Motor neuron (in vitro differentiated cells): ENCODE measurements at regions not wholly inside any gene's neighbourhood (a gene's known extent, or its start where the extent isn't known, plus 50 kb on each side); places are given as distances from the start of the nearest gene placed in this dataset.

Experiments
- ATAC-seq, 8 experiments: fragments of 200-7000 bp; cut with Tn5 transposase; replicated peaks in 6 of 8; 2 replicates each; pipeline ENCODE4 v1.8.0; 2021; ENCODE audit warnings: mild to moderate bottlenecking in 8 of 8, moderate library complexity in 8 of 8
- H3K27ac ChIP-seq, 2 donors: fragments of 250-450 bp; sonication (Bioruptor Pico); 2 replicates each; pipeline ENCODE4 v1.9.0; 2021; ENCODE audit warnings: antibody characterized with exemption in 2 of 2, mild to moderate bottlenecking in 2 of 2, moderate library complexity in 1 of 2
- H3K4me1 ChIP-seq, 2 donors: fragments of 250-450 bp; sonication (Bioruptor Pico); replicated peaks in 1 of 2; 2 replicates each; pipeline ENCODE4 v1.6.1; 2021; ENCODE audit warnings: antibody characterized with exemption in 2 of 2, mild to moderate bottlenecking in 2 of 2, moderate library complexity in 1 of 2
- H3K4me3 ChIP-seq, 5 donors: fragments of 250-450 bp; sonication (Bioruptor Pico); 2 replicates each; pipeline ENCODE4 v1.9.0; 2021; ENCODE audit warnings: antibody characterized with exemption in 5 of 5, mild to moderate bottlenecking in 5 of 5, moderate library complexity in 4 of 5
- WGBS, 10 experiments: fragments of 450-650 bp; shearing (Covaris generic); methylation state at CpG; one replicate each; pipeline ENCODE4 v1.0.0; 2022; 5-methylcytosine and 5-hydroxymethylcytosine counted together
- in situ Hi-C, 9 experiments: fragments of 400-800 bp; cut with MboI; loops; one replicate each; pipeline ENCODE4 v1.15.0; 2021; ENCODE audit warnings: low sequenced_read_pairs in 9 of 9, low pct_unique_long_range_greater_than_20kb in 2 of 9; ENCODE audit not compliant: unreplicated experiment in 9 of 9

GRCh38 chr18:28350821-28351220 is 173.9 kb upstream of the CDH2 start:
- no peak for ATAC-seq
- Histone ChIP-seq H3K4me3 (no peak overlapping the region), H3K4me1 (no peaks in the 10 kb centered on the region), H3K27ac (no peak overlapping the region)
- 13 to 90% (median 68%) methylated on average over 2 to 7 of the region's 7 CpGs; no CpG with 5 or more reads in 2 of the 10 experiments for WGBS, 10 experiments
- in situ Hi-C loops, result no loop called here

DNA sequence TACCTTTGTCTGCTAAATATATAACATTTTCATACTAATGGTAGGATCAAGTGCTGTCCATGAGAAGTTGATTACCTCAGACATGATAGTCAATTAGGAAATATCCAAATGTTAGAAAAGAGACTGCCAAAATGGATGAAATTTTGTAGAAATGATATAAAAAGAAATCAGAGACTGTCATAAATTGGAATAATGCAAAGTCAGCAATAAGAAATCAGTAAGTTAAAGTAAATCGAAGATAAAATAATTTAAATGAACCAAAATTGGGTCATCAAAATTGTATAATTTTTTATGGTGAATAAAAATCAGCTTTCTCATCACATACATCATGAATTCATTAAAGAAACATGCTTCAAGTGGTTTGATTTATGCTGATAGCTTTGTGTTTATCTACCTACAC is 165.3 kb upstream of the CDH2 start:
- Histone ChIP-seq H3K4me3 (no peak overlapping the region), H3K4me1 (no peaks in the 10 kb centered on the region), H3K27ac (no peak overlapping the region)
- ATAC-seq, result no peak
- WGBS, 10 experiments, result 0 to 100% (median 63%) methylated on average over 1 of the region's 1 CpG
- in situ Hi-C loops, result no loop called here

- Histone ChIP-seq H3K27ac (no peak overlapping the region), H3K4me1 (no peaks in the 10 kb centered on the region), H3K4me3 (no peak overlapping the region)
- in situ Hi-C loops, result no loop called here
- 0 to 100% (median 82%) methylated on average over 1 of the region's 1 CpG; no CpG with 5 or more reads in 3 of the 10 experiments for WGBS, 10 experiments
- no peak for ATAC-seq
Measured at GRCh38 chr18:28338316-28338715, 161.4 kb upstream of the CDH2 start.

GRCh38 chr18:28334516-28334915 is 157.6 kb upstream of the CDH2 start:
- ATAC-seq, result no peak
- Histone ChIP-seq H3K27ac (no peak overlapping the region), H3K4me1 (no peaks in the 10 kb centered on the region), H3K4me3 (no peak overlapping the region)
- WGBS, 10 experiments, result 0 to 100% (median 89%) methylated on average over 1 of the region's 1 CpG; no CpG with 5 or more reads in 1 of the 10 experiments
- in situ Hi-C loops, result no loop called here

DNA sequence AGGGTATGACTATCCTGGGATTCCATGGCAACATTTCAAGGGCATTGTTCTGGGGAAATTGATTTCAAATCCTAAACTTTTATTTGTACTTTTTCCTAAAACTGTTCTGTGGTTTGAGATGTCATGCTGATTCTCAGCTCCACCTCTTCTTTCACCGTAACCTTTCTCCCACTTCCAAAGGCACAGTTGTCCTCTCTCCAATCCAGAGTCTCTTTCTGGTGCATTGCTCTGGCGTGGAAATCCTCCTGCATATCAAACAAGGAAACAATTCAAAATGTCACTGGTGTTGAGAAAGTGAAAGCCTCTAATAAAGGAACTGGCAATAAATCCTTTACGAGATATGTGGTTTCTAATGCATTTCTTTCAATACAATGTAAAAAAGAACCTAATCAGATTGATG is 155.1 kb upstream of the CDH2 start:
- no peaks in the 10 kb centered on the region for H3K4me1 ChIP-seq
- WGBS, 10 experiments, result 7 to 100% (median 66%) methylated on average over 1 to 3 of the region's 3 CpGs; no CpG with 5 or more reads in 1 of the 10 experiments
- H3K27ac ChIP-seq, result no peak overlapping the region
- in situ Hi-C loops, result no loop called here
- no peak overlapping the region for H3K4me3 ChIP-seq
- ATAC-seq, result no peak

- Histone ChIP-seq H3K4me1 (no peaks in the 10 kb centered on the region), H3K27ac (no peak overlapping the region), H3K4me3 (no peak overlapping the region)
- ATAC-seq, result no peak
- WGBS, 10 experiments, result 16 to 100% (median 90%) methylated on average over 1 to 4 of the region's 4 CpGs
- in situ Hi-C loops, result no loop called here
Measured at GRCh38 chr18:28331551-28331950, 154.6 kb upstream of the CDH2 start.

GRCh38 chr18:28313602-28314001 is 136.7 kb upstream of the CDH2 start:
- WGBS, 10 experiments, result 0 to 92% (median 85%) methylated on average over 2 to 3 of the region's 3 CpGs; no CpG with 5 or more reads in 1 of the 10 experiments
- no peak for ATAC-seq
- Histone ChIP-seq H3K4me3 (no peak overlapping the region), H3K4me1 (peaks cover 0 to 3% of the 10 kb centered on the region in 2 donors), H3K27ac (no peak overlapping the region)
- in situ Hi-C loops, result no loop called here

DNA sequence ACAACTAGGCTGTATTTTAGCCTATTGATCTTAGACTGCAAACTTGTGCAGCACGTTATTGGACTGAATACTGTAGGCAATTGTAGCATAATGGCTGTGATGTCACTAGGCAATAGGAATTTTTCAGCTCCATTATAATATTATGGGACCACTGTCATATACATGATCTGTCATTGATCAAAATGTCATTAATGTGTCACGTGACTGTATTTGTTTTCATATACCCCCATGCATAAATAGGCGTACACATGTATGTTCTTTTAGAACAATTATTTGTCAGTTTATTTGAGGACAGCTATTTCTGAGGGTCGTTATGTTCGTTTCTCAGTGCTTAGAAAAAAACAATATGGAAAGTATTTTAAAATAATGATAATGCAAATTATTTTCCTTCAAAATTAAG is 111.9 kb upstream of the CDH2 start:
- Histone ChIP-seq H3K4me1 (no peaks in the 10 kb centered on the region), H3K27ac (no peak overlapping the region), H3K4me3 (no peak overlapping the region)
- WGBS, 10 experiments, result 3 to 94% (median 75%) methylated on average over 2 to 5 of the region's 5 CpGs
- in situ Hi-C loops, result no loop called here
- no peak for ATAC-seq

- H3K27ac ChIP-seq, result no peak overlapping the region
- no peak for ATAC-seq
- H3K4me3 ChIP-seq, result no peak overlapping the region
- H3K4me1 ChIP-seq, result no peaks in the 10 kb centered on the region
- in situ Hi-C loops, result no loop called here
Measured at GRCh38 chr18:28287146-28287545, 110.2 kb upstream of the CDH2 start.

GRCh38 chr18:28284132-28284531 is 107.2 kb upstream of the CDH2 start:
- Histone ChIP-seq H3K27ac (no peak overlapping the region), H3K4me1 (no peaks in the 10 kb centered on the region), H3K4me3 (no peak overlapping the region)
- WGBS, 10 experiments, result 0 to 100% (median 80%) methylated on average over 2 to 5 of the region's 5 CpGs
- in situ Hi-C loops, result no loop called here
- no peak for ATAC-seq

DNA sequence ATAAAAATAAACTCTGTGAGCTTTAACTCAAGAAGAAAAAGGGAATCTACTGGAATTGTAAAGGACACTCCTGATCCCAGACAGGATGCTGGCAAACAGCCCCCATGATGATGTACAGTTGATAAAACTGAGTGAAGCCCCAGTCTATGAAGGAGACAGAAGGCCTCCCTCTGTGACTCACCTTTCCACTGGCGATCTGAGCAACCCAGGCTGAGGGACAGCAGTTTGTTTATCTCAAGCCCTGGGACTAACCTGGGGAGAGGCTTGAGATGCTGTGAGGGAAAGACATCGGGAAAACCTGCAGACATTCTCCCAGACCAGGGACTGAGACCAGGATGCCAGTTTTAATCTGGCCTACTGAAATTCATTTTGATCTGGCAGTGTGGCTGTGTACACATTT is 104.5 kb upstream of the CDH2 start:
- Histone ChIP-seq H3K4me1 (no peaks in the 10 kb centered on the region), H3K4me3 (no peak overlapping the region), H3K27ac (no peak overlapping the region)
- WGBS, 10 experiments, result 38 to 50% (median 43%) methylated on average over 1 of the region's 2 CpGs; no CpG with 5 or more reads in 7 of the 10 experiments
- no peak for ATAC-seq
- in situ Hi-C loops, result no loop called here

DNA sequence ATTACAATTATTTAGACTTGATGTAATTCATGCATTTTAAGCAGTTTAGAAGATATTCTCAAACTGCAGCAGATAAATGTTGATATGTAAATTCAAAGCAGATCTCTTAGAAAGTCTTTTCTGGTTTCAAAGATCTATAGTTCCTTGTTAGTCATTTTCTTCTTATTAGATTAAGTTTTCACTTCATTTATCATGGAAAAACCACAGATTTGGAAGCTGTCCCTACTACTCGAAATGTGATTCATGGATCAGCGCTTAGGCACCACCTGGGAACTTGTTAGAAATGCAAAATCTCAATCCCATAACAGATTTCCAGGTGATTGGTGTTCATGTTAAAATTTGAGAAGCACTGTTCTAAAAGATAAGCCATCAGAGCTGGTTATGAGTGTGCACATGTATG is 92.8 kb upstream of the CDH2 start:
- H3K4me1 ChIP-seq, result no peaks in the 10 kb centered on the region

DNA sequence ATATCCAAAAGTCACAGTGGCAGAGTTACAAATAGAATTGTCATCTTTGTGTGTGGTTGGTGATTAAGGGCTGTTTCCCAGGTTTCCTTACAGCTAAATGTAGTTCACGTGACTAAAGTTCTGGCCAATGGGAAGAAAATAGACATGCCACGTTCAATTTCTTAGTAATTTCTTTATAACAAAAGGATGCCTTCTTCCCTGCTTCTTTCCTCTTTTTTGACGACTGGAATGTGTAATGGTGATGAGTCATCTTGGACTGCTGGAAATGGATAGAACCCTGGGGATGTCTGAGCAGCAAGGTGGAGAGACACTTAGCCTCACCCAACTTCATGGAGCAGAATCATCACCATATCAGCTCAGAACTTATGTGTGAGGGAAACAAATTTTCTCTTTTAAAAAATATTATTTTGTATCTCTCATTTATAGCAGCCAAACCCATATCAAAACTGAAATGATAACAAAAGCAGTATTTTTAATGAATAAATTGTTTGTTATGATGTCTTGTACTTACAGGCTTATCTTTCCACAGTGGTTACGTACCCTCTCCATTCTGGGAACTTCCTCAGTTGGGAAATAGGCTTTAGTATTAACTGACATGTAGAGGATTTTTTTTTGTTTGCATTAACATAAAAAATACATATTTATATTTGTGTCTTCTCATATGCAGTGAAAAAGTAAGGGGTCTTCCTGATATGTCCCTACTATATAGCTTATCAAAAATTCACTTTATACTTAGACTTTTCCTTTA is 91.1 kb upstream of the CDH2 start:
- peak in 4 of 8 experiments; percentile 31 to 61 (median 34) for ATAC-seq
- in situ Hi-C loops, result no loop called here
- no peak overlapping the region for H3K27ac ChIP-seq
- 0 to 81% (median 48%) methylated on average over 2 to 4 of the region's 4 CpGs for WGBS, 10 experiments
- H3K4me3 ChIP-seq, result no peak overlapping the region
- no peaks in the 10 kb centered on the region for H3K4me1 ChIP-seq

More for the DNA sequence above, 92.8 kb upstream of the CDH2 start:
- ATAC-seq, result no peak
- in situ Hi-C loops, result no loop called here
- Histone ChIP-seq H3K27ac (no peak overlapping the region), H3K4me3 (no peak overlapping the region)
- WGBS, 10 experiments, result 0 to 100% (median 90%) methylated on average over 2 of the region's 2 CpGs; no CpG with 5 or more reads in 2 of the 10 experiments

- in situ Hi-C loops, result no loop called here
- no peak overlapping the region for H3K27ac ChIP-seq
- 0 to 100% (median 64%) methylated on average over 1 to 2 of the region's 2 CpGs for WGBS, 10 experiments
- H3K4me3 ChIP-seq, result no peak overlapping the region
- no peaks in the 10 kb centered on the region for H3K4me1 ChIP-seq
- no peak for ATAC-seq
Measured at GRCh38 chr18:28267276-28267675, 90.3 kb upstream of the CDH2 start.
